Smooth muscle cell (in vitro differentiated cells): ENCODE measurements at regions not wholly inside any gene's neighbourhood (a gene's known extent, or its start where the extent isn't known, plus 50 kb on each side); places are given as distances from the start of the nearest gene placed in this dataset.

Source experiments
- DNase-seq: peaks from one replicate; lab custom pipeline; 2025; ENCODE audit not compliant: unreplicated experiment; lab: John Stamatoyannopoulos, UW
- H2AFZ ChIP-seq: fragments of 200-600 bp; sonication (generic); 2 replicates; pipeline ENCODE4 v1.6.0; 2016; ENCODE audit warnings: antibody characterized with exemption, low read depth, mild to moderate bottlenecking
- H3F3A ChIP-seq: fragments of 200-600 bp; sonication (generic); 2 replicates; pipeline ENCODE4 v1.6.0; 2017; ENCODE audit warnings: antibody characterized with exemption, low read depth
- H3K27ac ChIP-seq: fragments of 200-600 bp; sonication (generic); 2 replicates; pipeline ENCODE4 v1.5.1; 2016; ENCODE audit warnings: low read depth, mild to moderate bottlenecking
- H3K27me3 ChIP-seq: fragments of 200-600 bp; sonication (generic); 2 replicates; pipeline ENCODE4 v1.6.1; 2016; ENCODE audit warnings: low read depth, mild to moderate bottlenecking
- H3K36me3 ChIP-seq: fragments of 200-600 bp; sonication (generic); 2 replicates; pipeline ENCODE4 v1.5.1; 2016; ENCODE audit warnings: low read depth
- H3K4me1 ChIP-seq: fragments of 200-600 bp; sonication (generic); 2 replicates; pipeline ENCODE4 v1.5.1; 2016; ENCODE audit warnings: low read depth
- H3K4me2 ChIP-seq: fragments of 200-600 bp; sonication (generic); 2 replicates; pipeline ENCODE4 v1.6.0; 2016; ENCODE audit warnings: mild to moderate bottlenecking
- H3K4me3 ChIP-seq: fragments of 200-600 bp; sonication (generic); 2 replicates; pipeline ENCODE4 v1.5.1; 2016; ENCODE audit warnings: mild to moderate bottlenecking
- H3K79me2 ChIP-seq: fragments of 200-600 bp; sonication (generic); 2 replicates; pipeline ENCODE4 v1.6.0; 2016; ENCODE audit warnings: low read depth, mild to moderate bottlenecking
- H3K9ac ChIP-seq: fragments of 200-600 bp; sonication (generic); 2 replicates; pipeline ENCODE4 v1.6.0; 2016; ENCODE audit warnings: low read depth
- H3K9me3 ChIP-seq: fragments of 200-600 bp; sonication (generic); replicated peaks from 2 replicates; pipeline ENCODE4 v1.5.1; 2016; ENCODE audit warnings: low read depth
- H4K20me1 ChIP-seq: fragments of 200-600 bp; sonication (generic); 2 replicates; pipeline ENCODE4 v1.6.0; 2016; ENCODE audit warnings: low read depth
- CTCF ChIP-seq: fragments of 200-600 bp; sonication (generic); IDR thresholded peaks from 2 replicates; pipeline ENCODE4 v1.5.1; 2017; ENCODE audit warnings: borderline replicate concordance, mild to moderate bottlenecking, antibody characterized with exemption; ENCODE audit not compliant: insufficient read depth, poor library complexity, severe bottlenecking
- WGBS: methylation state at CpG from one replicate; pipeline ENCODE4 v1.1.7; 2016; ENCODE audit warnings: low lambda C conversion rate; 5-methylcytosine and 5-hydroxymethylcytosine counted together

GRCh38 chr3:161156936-161157335 is 51.8 kb upstream of the B3GALNT1 start:
- Histone ChIP-seq H3K9ac (no peak overlapping the region), H3K4me1 (no peaks in the 10 kb centered on the region), H3K9me3 (no peaks in the 10 kb centered on the region), H2AFZ (no peak overlapping the region), H3K27me3 (no peaks in the 10 kb centered on the region), H3K27ac (no peak overlapping the region), H4K20me1 (no peaks in the 10 kb centered on the region), H3K4me3 (no peak overlapping the region), H3K79me2 (no peaks in the 10 kb centered on the region), H3K4me2 (no peak overlapping the region), H3F3A (no peaks in the 10 kb centered on the region), H3K36me3 (no peaks in the 10 kb centered on the region)
- no peak for DNase-seq
- 88% methylated on average over 5 of the region's 5 CpGs for WGBS
- no peak for TF ChIP-seq CTCF

- TF ChIP-seq CTCF: no peak
- no peak for DNase-seq
- H4K20me1 ChIP-seq: no peaks in the 10 kb centered on the region
- H3K4me3 ChIP-seq: no peak overlapping the region
- H3K9me3 ChIP-seq: no peaks in the 10 kb centered on the region
- no peak overlapping the region for H3K4me2 ChIP-seq
- H3K79me2 ChIP-seq: no peaks in the 10 kb centered on the region
- no peak overlapping the region for H2AFZ ChIP-seq
- 97% methylated on average over 20 of the region's 20 CpGs for WGBS
- no peaks in the 10 kb centered on the region for H3K27me3 ChIP-seq
- peaks cover 12% of the 10 kb centered on the region for H3F3A ChIP-seq
- H3K4me1 ChIP-seq: no peaks in the 10 kb centered on the region
- no peak overlapping the region for H3K27ac ChIP-seq
- H3K9ac ChIP-seq: no peak overlapping the region
- no peaks in the 10 kb centered on the region for H3K36me3 ChIP-seq
These were observed 56.5 kb upstream of the B3GALNT1 start for GRCh38 chr3:161161603-161162002.

- 0% methylated on average over 1 of the region's 1 CpG for WGBS
- no peaks in the 10 kb centered on the region for H4K20me1 ChIP-seq
- H3K27ac ChIP-seq: peak overlapping the region; percentile 42
- no peaks in the 10 kb centered on the region for H3K9me3 ChIP-seq
- H3K79me2 ChIP-seq: no peaks in the 10 kb centered on the region
- DNase-seq: no peak
- H3K4me3 ChIP-seq: no peak overlapping the region
- H3K36me3 ChIP-seq: no peaks in the 10 kb centered on the region
- H3K4me1 ChIP-seq: no peaks in the 10 kb centered on the region
- no peak overlapping the region for H3K9ac ChIP-seq
- H3K27me3 ChIP-seq: no peaks in the 10 kb centered on the region
- H3F3A ChIP-seq: peaks cover 12% of the 10 kb centered on the region
- no peak overlapping the region for H3K4me2 ChIP-seq
- no peak overlapping the region for H2AFZ ChIP-seq
- no peak for TF ChIP-seq CTCF
These were observed 57.8 kb upstream of the NMD3 start for GRCh38 chr3:161163297-161163696.

GRCh38 chr3:161166051-161166450 is 55.1 kb upstream of the NMD3 start:
- DNase-seq: no peak
- Histone ChIP-seq H3K9me3 (no peaks in the 10 kb centered on the region), H3K4me3 (no peak overlapping the region), H3K36me3 (no peaks in the 10 kb centered on the region), H3K4me2 (no peak overlapping the region), H3F3A (peaks cover 12% of the 10 kb centered on the region), H3K27ac (no peak overlapping the region), H4K20me1 (no peaks in the 10 kb centered on the region), H3K27me3 (no peaks in the 10 kb centered on the region), H3K4me1 (no peaks in the 10 kb centered on the region), H3K9ac (no peak overlapping the region), H2AFZ (no peak overlapping the region), H3K79me2 (no peaks in the 10 kb centered on the region)
- 96% methylated on average over 4 of the region's 4 CpGs for WGBS
- no peak for TF ChIP-seq CTCF
